ENCODE measurements at regions not wholly inside any gene's neighbourhood (a gene's known extent, or its start where the extent isn't known, plus 50 kb on each side); places are given as distances from the start of the nearest gene placed in this dataset.
A peak's percentile ranks its signal among the peaks of the same experiment; 100 is the strongest.

GRCh38 chr2:213202011-213202410 lies 50.6 kb upstream of the IKZF2 start:
- DNase-seq = no peak

- no peak for DNase-seq
These were observed 54.5 kb upstream of the IKZF2 start for GRCh38 chr2:213205944-213206343.

GRCh38 chr2:213213186-213213585 lies 61.8 kb upstream of the IKZF2 start:
- DNase-seq = no peak

GRCh38 chr2:213214209-213214608 lies 62.8 kb upstream of the IKZF2 start:
- no peak for DNase-seq

- DNase-seq = no peak
These were observed 65.0 kb upstream of the IKZF2 start for GRCh38 chr2:213216461-213216860.

- DNase-seq = no peak
These were observed 64.4 kb upstream of the SPAG16 start for GRCh38 chr2:213219816-213220215.

- DNase-seq = no peak
These were observed 63.2 kb upstream of the SPAG16 start for GRCh38 chr2:213220967-213221603.

- DNase-seq = no peak
These were observed 62.3 kb upstream of the SPAG16 start for GRCh38 chr2:213221957-213222356.

GRCh38 chr2:213224366-213224765 lies 59.9 kb upstream of the SPAG16 start:
- DNase-seq = no peak

- DNase-seq = peak; percentile 1
These were observed 58.4 kb upstream of the SPAG16 start for GRCh38 chr2:213225866-213226265.

GRCh38 chr2:213227458-213227857 lies 56.8 kb upstream of the SPAG16 start:
- no peak for DNase-seq

GRCh38 chr2:213228638-213229037 lies 55.6 kb upstream of the SPAG16 start:
- no peak for DNase-seq

- DNase-seq = no peak
These were observed 54.5 kb upstream of the SPAG16 start for GRCh38 chr2:213229814-213230213.

GRCh38 chr2:213231966-213232365 lies 52.3 kb upstream of the SPAG16 start:
- no peak for DNase-seq

GRCh38 chr2:213232649-213233437 lies 51.4 kb upstream of the SPAG16 start:
- DNase-seq = no peak

GRCh38 chr2:213233438-213234330 lies 50.6 kb upstream of the SPAG16 start:
- no peak for DNase-seq

Data from inflammatory macrophage treated with lipopolysaccharide for 4 hours (primary cell).